ENCODE measurements at regions not wholly inside any gene's neighbourhood (a gene's known extent, or its start where the extent isn't known, plus 50 kb on each side); places are given as distances from the start of the nearest gene placed in this dataset.

DNA sequence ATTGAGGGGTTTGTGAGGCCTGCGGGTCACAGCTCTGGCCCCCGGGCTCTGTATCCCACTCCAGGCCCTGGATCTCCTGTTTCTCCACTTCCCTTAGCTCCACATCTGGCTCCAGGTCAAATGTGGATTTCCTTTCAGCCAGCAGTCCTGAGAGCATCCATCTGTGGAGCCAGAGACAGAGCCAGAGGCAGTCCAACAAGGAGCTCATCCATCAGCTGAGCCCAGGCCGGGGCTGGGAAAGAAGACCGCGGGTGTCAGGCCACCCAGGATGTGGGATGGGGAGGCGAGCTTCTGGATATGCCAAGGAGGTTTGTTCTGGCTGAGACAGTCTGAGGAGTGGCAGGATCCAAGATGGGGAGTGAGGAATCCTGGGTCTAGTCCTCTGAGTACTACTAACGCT lies 91.7 kb downstream of the EFNB1 start:
- H3K27ac ChIP-seq: no peak overlapping the region
- no peak for TF ChIP-seq CTCF (IDR thresholded peaks at IDR 0.05)
- TF ChIP-seq ZFX (IDR thresholded peaks at IDR 0.05; ENCODE audit: borderline replicate concordance): no peak

DNA sequence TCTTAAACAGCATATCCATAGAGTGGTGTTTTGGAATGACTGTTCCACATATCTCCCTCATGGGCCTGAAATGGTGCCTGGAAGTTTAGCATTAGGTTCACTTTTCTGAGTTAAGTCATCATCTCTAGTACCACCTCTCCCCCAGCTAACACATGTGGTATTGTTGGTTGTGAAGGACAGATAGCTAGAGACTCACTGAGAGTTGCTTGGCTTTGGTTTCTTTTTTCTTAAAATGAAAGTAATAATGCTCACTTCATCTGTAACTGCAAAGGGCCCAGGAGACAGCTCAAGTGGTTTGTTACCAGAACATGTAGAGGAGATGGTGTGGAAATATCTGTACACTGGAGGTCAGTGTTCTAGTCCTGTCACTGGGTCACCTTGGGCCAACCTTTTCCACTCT lies 90.9 kb downstream of the EFNB1 start:
- no peak overlapping the region for H3K27ac ChIP-seq
- TF ChIP-seq ZFX (IDR thresholded peaks at IDR 0.05; ENCODE audit: borderline replicate concordance) (no peak), CTCF (IDR thresholded peaks at IDR 0.05) (no peak)

DNA sequence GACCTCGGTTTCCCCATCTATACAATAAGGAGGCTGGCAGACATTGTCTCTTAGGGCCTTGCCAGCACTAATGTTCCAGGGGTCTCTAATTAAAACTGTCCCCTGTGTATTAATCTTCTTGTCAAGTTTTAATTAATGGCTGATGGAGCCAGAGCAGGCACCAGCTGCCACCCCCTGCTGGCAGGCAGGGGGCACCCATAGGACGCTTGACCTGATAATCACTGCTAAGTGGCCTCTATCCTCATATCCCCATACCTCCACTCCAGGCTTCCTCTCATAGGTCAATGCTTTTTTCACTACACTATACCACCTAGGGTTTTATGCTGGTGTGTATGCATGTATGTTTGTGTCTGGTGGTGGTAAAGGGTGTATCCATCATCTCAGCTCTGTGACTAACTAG lies 89.4 kb downstream of the EFNB1 start:
- TF ChIP-seq ZFX (IDR thresholded peaks at IDR 0.05; ENCODE audit: borderline replicate concordance) (no peak), CTCF (IDR thresholded peaks at IDR 0.05) (no peak)

DNA sequence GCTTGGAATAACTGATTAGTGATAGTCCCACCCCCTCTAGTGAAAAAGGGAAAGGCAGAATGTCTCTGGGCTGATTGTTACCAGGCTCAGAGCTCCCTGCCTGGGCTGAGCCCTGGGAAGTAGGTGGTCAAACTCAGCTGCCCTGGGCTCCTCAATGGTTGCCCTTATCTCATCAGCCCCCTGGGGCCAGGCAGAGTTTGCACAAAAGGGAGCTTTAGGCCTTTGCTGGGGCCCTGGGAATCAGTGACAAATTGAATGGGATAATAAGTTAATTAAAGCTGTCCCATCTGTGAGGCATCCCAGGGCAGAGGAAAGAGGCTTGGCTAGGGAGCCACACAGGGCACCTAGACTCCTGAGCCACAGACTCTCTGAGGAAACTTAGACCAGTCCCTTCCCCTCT lies 89.0 kb downstream of the EFNB1 start:
- TF ChIP-seq ZFX (IDR thresholded peaks at IDR 0.05; ENCODE audit: borderline replicate concordance) (no peak), CTCF (IDR thresholded peaks at IDR 0.05) (no peak)
- H3K27ac ChIP-seq: no peak overlapping the region

More for the DNA sequence above, 89.4 kb downstream of the EFNB1 start:
- H3K27ac ChIP-seq: no peak overlapping the region

GRCh38 chrX:68916891-68917290 lies 88.1 kb downstream of the EFNB1 start:
- H3K27ac ChIP-seq: no peak overlapping the region
- TF ChIP-seq ZFX (IDR thresholded peaks at IDR 0.05; ENCODE audit: borderline replicate concordance): no peak
- no peak for TF ChIP-seq CTCF (IDR thresholded peaks at IDR 0.05)

- no peak overlapping the region for H3K27ac ChIP-seq
- TF ChIP-seq CTCF (IDR thresholded peaks at IDR 0.05) (no peak), ZFX (IDR thresholded peaks at IDR 0.05; ENCODE audit: borderline replicate concordance) (no peak)
Measured at GRCh38 chrX:68915778-68916177, 87.0 kb downstream of the EFNB1 start.

- H3K27ac ChIP-seq: no peak overlapping the region
- TF ChIP-seq CTCF (IDR thresholded peaks at IDR 0.05): no peak
Measured at GRCh38 chrX:68914479-68914946, 85.7 kb downstream of the EFNB1 start.
